Islet of Langerhans (tissue), 1 donor: ENCODE measurements at regions not wholly inside any gene's neighbourhood (a gene's known extent, or its start where the extent isn't known, plus 50 kb on each side); places are given as distances from the start of the nearest gene placed in this dataset.

Experiments
- FAIRE-seq: peaks from one replicate; lab custom pipeline; 2011; peaks lifted over from hg19 to GRCh38; lab: Jason Lieb, UNC

GRCh38 chr15:72965671-72966070 lies 86.6 kb upstream of the NEO1 start:
- FAIRE-seq = no peak

- no peak for FAIRE-seq
These were observed 87.7 kb upstream of the NEO1 start for GRCh38 chr15:72964542-72964941.

- no peak for FAIRE-seq
These were observed 88.1 kb upstream of the NEO1 start for GRCh38 chr15:72964135-72964534.

GRCh38 chr15:72962054-72962702 lies 90.1 kb upstream of the NEO1 start:
- no peak for FAIRE-seq

GRCh38 chr15:72961346-72961745 lies 90.9 kb upstream of the NEO1 start:
- FAIRE-seq = no peak

- no peak for FAIRE-seq
These were observed 93.6 kb upstream of the NEO1 start for GRCh38 chr15:72958634-72959033.

- no peak for FAIRE-seq
These were observed 99.0 kb upstream of the NEO1 start for GRCh38 chr15:72953306-72953705.

- no peak for FAIRE-seq
These were observed 100.1 kb upstream of the NEO1 start for GRCh38 chr15:72952151-72952550.

GRCh38 chr15:72948662-72949061 lies 103.6 kb upstream of the NEO1 start:
- FAIRE-seq = no peak

GRCh38 chr15:72947709-72948108 lies 104.6 kb upstream of the NEO1 start:
- no peak for FAIRE-seq

GRCh38 chr15:72944565-72944964 lies 107.7 kb upstream of the NEO1 start:
- FAIRE-seq = no peak

GRCh38 chr15:72940229-72940622 lies 112.0 kb upstream of the NEO1 start:
- no peak for FAIRE-seq

GRCh38 chr15:72939514-72940228 lies 112.6 kb upstream of the NEO1 start:
- FAIRE-seq = no peak

GRCh38 chr15:72936691-72937679 lies 115.3 kb upstream of the NEO1 start:
- FAIRE-seq = no peak

GRCh38 chr15:72936237-72936636 lies 116.0 kb upstream of the NEO1 start:
- no peak for FAIRE-seq

- FAIRE-seq = no peak
These were observed 116.7 kb upstream of the NEO1 start for GRCh38 chr15:72935521-72935920.

- FAIRE-seq = no peak
These were observed 117.3 kb upstream of the NEO1 start for GRCh38 chr15:72934921-72935320.

GRCh38 chr15:72933976-72934375 lies 118.3 kb upstream of the NEO1 start:
- FAIRE-seq = no peak

- no peak for FAIRE-seq
These were observed 119.8 kb upstream of the NEO1 start for GRCh38 chr15:72932472-72932871.

- no peak for FAIRE-seq
These were observed 124.8 kb upstream of the NEO1 start for GRCh38 chr15:72927451-72927850.

GRCh38 chr15:72925661-72926060 lies 126.6 kb upstream of the NEO1 start:
- no peak for FAIRE-seq

GRCh38 chr15:72923289-72923688 lies 129.0 kb upstream of the NEO1 start:
- FAIRE-seq = no peak

- no peak for FAIRE-seq
These were observed 131.7 kb upstream of the NEO1 start for GRCh38 chr15:72920551-72920950.
